ENCODE measurements at regions not wholly inside any gene's neighbourhood (a gene's known extent, or its start where the extent isn't known, plus 50 kb on each side); places are given as distances from the start of the nearest gene placed in this dataset.

DNA sequence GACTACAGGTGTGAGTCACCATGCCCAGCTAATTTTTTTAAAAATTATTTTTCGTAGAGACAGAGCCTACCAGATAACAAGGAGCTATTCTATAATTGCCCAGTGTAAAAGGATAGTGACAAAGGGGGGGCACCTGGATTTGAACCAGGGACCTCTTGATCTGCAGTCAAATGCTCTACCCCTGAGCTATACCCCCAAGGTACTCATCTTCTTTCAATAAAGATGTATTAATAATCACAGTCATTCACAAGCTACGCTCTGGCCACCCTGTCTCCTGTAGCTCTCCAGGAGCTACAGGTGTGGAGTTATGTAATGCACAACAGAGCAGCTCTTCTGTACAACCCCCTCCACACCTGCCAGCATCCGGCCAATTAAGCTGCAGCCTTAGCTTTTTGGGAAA, 83.5 kb downstream of the ZNF777 start:
- Histone ChIP-seq H3K27ac (no peak overlapping the region), H3K27me3 (replicated peaks) (no peaks in the 10 kb centered on the region), H3K4me3 (ENCODE audit: low read depth, low read length) (no peak overlapping the region), H3K36me3 (replicated peaks) (no peaks in the 10 kb centered on the region)
- TF ChIP-seq, protein P1, sequence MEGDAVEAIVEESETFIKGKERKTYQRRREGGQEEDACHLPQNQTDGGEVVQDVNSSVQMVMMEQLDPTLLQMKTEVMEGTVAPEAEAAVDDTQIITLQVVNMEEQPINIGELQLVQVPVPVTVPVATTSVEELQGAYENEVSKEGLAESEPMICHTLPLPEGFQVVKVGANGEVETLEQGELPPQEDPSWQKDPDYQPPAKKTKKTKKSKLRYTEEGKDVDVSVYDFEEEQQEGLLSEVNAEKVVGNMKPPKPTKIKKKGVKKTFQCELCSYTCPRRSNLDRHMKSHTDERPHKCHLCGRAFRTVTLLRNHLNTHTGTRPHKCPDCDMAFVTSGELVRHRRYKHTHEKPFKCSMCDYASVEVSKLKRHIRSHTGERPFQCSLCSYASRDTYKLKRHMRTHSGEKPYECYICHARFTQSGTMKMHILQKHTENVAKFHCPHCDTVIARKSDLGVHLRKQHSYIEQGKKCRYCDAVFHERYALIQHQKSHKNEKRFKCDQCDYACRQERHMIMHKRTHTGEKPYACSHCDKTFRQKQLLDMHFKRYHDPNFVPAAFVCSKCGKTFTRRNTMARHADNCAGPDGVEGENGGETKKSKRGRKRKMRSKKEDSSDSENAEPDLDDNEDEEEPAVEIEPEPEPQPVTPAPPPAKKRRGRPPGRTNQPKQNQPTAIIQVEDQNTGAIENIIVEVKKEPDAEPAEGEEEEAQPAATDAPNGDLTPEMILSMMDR (IDR thresholded peaks at IDR 0.05; ENCODE audit: low read depth, low read length, missing control alignments): no peak
- DNase-seq: no peak
- in situ Hi-C loops (cut with HindIII; ENCODE audit: low pct_ligation_motif_present, low sequenced_read_pairs): no loop called here

- TF ChIP-seq, protein P1 (IDR thresholded peaks at IDR 0.05; ENCODE audit: low read depth, low read length, missing control alignments): no peak
- H3K4me3 ChIP-seq (ENCODE audit: low read depth, low read length): no peak overlapping the region
- no peak overlapping the region for H3K27ac ChIP-seq
- no peak for DNase-seq
- H3K27me3 ChIP-seq (replicated peaks): no peaks in the 10 kb centered on the region
- H3K36me3 ChIP-seq (replicated peaks): no peaks in the 10 kb centered on the region
- in situ Hi-C loops (cut with HindIII; ENCODE audit: low pct_ligation_motif_present, low sequenced_read_pairs): no loop called here
Measured at GRCh38 chr7:149379625-149380024, 81.2 kb downstream of the ZNF777 start.

DNA sequence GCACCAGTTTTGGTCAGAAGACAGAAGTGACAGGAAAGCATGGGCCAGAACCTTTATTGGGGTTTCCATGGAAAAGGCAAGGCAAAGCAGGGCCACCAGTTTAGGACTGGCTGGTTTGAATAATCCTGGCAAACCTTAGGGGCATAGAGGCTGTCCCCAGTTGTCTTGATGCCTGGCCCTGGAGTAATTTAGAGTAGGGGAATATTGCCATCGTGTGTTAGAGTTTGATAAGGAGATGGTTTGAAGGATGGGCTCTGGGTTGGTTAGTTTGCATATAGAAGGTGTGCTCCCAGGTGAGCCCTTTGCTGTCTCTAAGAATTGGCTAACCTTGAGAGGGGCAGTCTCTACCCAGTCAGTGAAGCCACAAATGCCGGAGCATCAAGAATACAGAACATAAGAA, 79.6 kb downstream of the ZNF777 start:
- in situ Hi-C loops (cut with HindIII; ENCODE audit: low pct_ligation_motif_present, low sequenced_read_pairs): no loop called here
- H3K27ac ChIP-seq: no peak overlapping the region
- no peaks in the 10 kb centered on the region for H3K27me3 ChIP-seq (replicated peaks)
- H3K4me3 ChIP-seq (ENCODE audit: low read depth, low read length): no peak overlapping the region
- no peak for DNase-seq
- TF ChIP-seq, protein P1 (IDR thresholded peaks at IDR 0.05; ENCODE audit: low read depth, low read length, missing control alignments): no peak
- H3K36me3 ChIP-seq (replicated peaks): no peaks in the 10 kb centered on the region

Data from brain microvascular endothelial cell (primary cell).